ENCODE measurements at regions not wholly inside any gene's neighbourhood (a gene's known extent, or its start where the extent isn't known, plus 50 kb on each side); places are given as distances from the start of the nearest gene placed in this dataset.

DNA sequence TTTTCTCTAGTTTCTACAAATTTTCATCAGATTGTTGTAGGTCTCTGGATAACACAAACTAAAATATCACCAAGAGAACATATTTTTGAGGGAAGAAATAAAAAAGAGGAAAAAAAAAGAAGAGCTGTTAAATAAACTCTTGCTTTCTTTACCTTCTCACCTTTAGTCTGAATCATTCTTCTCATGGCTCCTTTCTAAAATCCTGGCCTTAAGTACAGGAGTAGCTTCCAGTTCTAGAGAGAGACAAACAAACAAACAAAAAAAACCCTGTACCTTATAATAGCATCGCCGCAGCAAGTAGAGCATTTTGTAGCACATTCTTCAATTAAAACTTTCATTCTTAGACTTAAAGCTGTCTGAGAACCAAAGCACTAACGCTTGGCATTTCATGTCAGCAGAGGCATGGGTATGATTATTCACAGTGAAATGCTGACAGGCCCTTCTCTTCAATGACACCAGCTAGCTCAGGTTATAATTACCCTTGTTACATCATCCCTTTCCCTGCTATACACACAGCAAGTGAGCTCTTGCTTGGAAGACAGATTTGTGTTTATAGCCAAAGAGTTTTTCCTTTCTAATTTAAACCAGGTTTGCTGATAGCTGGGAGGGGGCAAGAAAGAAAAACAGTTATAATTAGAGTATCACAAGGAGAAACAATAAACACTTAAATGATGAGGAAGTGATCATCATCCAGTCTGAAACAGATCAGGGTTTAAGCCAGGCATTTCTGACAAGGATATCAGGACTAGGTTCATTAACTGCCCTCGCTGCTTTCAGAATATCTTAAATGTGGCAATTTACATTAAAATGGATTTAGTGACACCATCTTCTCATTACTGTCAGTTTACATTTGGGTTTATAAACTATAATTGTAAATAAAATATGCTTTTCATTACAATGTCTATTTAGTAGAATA lies 510.9 kb upstream of the ZNF608 start:
- intact Hi-C loops (cut with micrococcal nuclease) (no loop called here), dilution Hi-C loops (cut with MboI; ENCODE audit: extremely low pct_ligation_motif_present, low sequenced_read_pairs) (no loop called here)
- ChIA-PET POLR2A (no interaction called here), CTCF (interaction anchor here (0.9 kb wide), 1 partner anchor 30 kb away, joined by 4 read pairs; no protein-coding TSS in a partner anchor)
- no peak overlapping the region for H3K4me2 ChIP-seq (ENCODE audit: insufficient read depth, low read length)
- H3K27ac ChIP-seq (ENCODE audit: insufficient read depth, low read depth, low read length) = no peak overlapping the region
- H3K9ac ChIP-seq (replicated peaks; ENCODE audit: extremely low read depth, insufficient read depth, low read length) = no peak overlapping the region
- H3K4me3 ChIP-seq (replicated peaks in 1 of 3; ENCODE audit: insufficient read depth in 1 of 3, low read depth in 1 of 3, low read length in 3 of 3) = no peak overlapping the region
- H3K4me1 ChIP-seq (ENCODE audit: control insufficient read depth, extremely low read depth, insufficient read depth, low read length) = peaks cover 5% of the 10 kb centered on the region
- no peak for DNase-seq (ENCODE audit: low read depth, low spot score)
- no peak overlapping the region for H2AFZ ChIP-seq (ENCODE audit: low read depth, low read length)
- no TSS peak for BruUV-seq (replicated peaks)
- TF ChIP-seq JUN (IDR thresholded peaks at IDR 0.05; ENCODE audit: borderline replicate concordance, insufficient read depth, insufficient read length, low read depth) (no peak), GATA2 (IDR thresholded peaks at IDR 0.05; ENCODE audit: insufficient read depth, insufficient read length, low read depth, low read length) (no peak), FOS (IDR thresholded peaks at IDR 0.05; ENCODE audit: borderline replicate concordance, insufficient read depth, low read length) (no peak), EZH2 (IDR thresholded peaks at IDR 0.05; ENCODE audit: borderline replicate concordance, low read depth, low read length, severe bottlenecking) (no peak), POLR2AphosphoS5 (IDR thresholded peaks at IDR 0.05; ENCODE audit: insufficient read depth, low read depth, low read length) (no peak), POLR2A (IDR thresholded peaks at IDR 0.05; ENCODE audit: low read depth, low read length) (no peak), MYC (IDR thresholded peaks at IDR 0.05; ENCODE audit: low read depth, low read length) (no peak)
- TF ChIP-seq, protein P1, sequence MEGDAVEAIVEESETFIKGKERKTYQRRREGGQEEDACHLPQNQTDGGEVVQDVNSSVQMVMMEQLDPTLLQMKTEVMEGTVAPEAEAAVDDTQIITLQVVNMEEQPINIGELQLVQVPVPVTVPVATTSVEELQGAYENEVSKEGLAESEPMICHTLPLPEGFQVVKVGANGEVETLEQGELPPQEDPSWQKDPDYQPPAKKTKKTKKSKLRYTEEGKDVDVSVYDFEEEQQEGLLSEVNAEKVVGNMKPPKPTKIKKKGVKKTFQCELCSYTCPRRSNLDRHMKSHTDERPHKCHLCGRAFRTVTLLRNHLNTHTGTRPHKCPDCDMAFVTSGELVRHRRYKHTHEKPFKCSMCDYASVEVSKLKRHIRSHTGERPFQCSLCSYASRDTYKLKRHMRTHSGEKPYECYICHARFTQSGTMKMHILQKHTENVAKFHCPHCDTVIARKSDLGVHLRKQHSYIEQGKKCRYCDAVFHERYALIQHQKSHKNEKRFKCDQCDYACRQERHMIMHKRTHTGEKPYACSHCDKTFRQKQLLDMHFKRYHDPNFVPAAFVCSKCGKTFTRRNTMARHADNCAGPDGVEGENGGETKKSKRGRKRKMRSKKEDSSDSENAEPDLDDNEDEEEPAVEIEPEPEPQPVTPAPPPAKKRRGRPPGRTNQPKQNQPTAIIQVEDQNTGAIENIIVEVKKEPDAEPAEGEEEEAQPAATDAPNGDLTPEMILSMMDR (IDR thresholded peaks at IDR 0.05; ENCODE audit: extremely low read depth in 1 of 2, insufficient read depth in 1 of 2, low read depth in 1 of 2, low read length in 2 of 2) = no peak
- TF ChIP-seq, protein P2, sequence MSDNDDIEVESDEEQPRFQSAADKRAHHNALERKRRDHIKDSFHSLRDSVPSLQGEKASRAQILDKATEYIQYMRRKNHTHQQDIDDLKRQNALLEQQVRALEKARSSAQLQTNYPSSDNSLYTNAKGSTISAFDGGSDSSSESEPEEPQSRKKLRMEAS (IDR thresholded peaks at IDR 0.05; ENCODE audit: insufficient read depth, insufficient read length) = no peak
- no peaks in the 10 kb centered on the region for H4K20me1 ChIP-seq (replicated peaks; ENCODE audit: control insufficient read depth, extremely low read depth, insufficient read depth, low read length)
- peaks cover 2% of the 10 kb centered on the region for H3K9me3 ChIP-seq (replicated peaks; ENCODE audit: control insufficient read depth, insufficient read depth, low read length)
- FAIRE-seq = no peak
- no peaks in the 10 kb centered on the region for H3K36me3 ChIP-seq (ENCODE audit: control insufficient read depth in 2 of 2, extremely low read depth in 1 of 2, insufficient read depth in 2 of 2, low read length in 2 of 2)
- no peaks in the 10 kb centered on the region for H3K27me3 ChIP-seq (ENCODE audit: control insufficient read depth in 2 of 2, insufficient read depth in 2 of 2, low read length in 2 of 2)
- H3K79me2 ChIP-seq (ENCODE audit: control insufficient read depth, insufficient read depth, low read length) = no peaks in the 10 kb centered on the region
- H3K9me1 ChIP-seq (replicated peaks; ENCODE audit: control insufficient read depth, extremely low read depth, insufficient read depth, low read length) = no peaks in the 10 kb centered on the region

Measured in endothelial cell of umbilical vein (primary cell).